22Rv1 (cell line): ENCODE measurements at regions not wholly inside any gene's neighbourhood (a gene's known extent, or its start where the extent isn't known, plus 50 kb on each side); places are given as distances from the start of the nearest gene placed in this dataset.

Experiments used
- ZFX ChIP-seq: fragments of 450-650 bp; IDR thresholded peaks from 2 replicates; pipeline ENCODE4 v1.6.1; 2017; ENCODE audit warnings: antibody characterized with exemption, borderline replicate concordance
- TF ChIP-seq, protein P1 (sequence below): fragments of 450-650 bp; IDR thresholded peaks from 2 replicates; pipeline ENCODE4 v1.5.1; 2017; ENCODE audit warnings: mild to moderate bottlenecking

DNA sequence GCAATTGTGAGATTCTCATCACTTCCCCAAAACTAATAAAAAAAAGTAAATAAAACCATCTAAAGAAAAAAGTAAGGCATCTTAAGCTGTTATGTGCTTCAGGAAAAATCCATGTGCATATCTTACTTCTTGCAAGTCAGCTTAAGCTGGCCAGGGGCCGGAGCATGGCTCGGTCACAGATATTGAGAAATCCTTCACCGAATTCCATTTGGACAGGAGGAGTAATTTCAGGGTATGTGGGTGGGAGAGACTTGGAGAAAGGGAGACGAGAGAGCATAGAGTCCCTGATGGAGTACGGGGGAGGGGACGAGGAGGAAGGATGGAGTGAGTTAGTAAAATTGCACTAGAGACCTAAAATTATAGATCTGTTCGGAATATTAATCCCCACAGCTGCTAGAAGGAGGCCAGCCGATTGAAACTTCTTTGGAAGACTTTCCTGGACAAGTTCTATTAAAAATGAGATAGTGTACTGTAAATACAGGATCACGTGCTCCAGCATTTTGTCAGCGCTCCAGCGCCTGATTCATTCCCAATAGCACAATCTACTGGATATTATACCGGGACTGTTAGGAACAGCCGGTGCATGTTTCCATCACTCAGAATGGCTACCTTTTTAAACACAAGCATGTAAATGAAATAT, 438.5 kb downstream of the ZNF516 start:
- TF ChIP-seq, protein P1, sequence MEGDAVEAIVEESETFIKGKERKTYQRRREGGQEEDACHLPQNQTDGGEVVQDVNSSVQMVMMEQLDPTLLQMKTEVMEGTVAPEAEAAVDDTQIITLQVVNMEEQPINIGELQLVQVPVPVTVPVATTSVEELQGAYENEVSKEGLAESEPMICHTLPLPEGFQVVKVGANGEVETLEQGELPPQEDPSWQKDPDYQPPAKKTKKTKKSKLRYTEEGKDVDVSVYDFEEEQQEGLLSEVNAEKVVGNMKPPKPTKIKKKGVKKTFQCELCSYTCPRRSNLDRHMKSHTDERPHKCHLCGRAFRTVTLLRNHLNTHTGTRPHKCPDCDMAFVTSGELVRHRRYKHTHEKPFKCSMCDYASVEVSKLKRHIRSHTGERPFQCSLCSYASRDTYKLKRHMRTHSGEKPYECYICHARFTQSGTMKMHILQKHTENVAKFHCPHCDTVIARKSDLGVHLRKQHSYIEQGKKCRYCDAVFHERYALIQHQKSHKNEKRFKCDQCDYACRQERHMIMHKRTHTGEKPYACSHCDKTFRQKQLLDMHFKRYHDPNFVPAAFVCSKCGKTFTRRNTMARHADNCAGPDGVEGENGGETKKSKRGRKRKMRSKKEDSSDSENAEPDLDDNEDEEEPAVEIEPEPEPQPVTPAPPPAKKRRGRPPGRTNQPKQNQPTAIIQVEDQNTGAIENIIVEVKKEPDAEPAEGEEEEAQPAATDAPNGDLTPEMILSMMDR = no peak
- no peak for TF ChIP-seq ZFX
